ENCODE measurements at regions not wholly inside any gene's neighbourhood (a gene's known extent, or its start where the extent isn't known, plus 50 kb on each side); places are given as distances from the start of the nearest gene placed in this dataset.
"Not testable (repeated sequence)": the region's sequence is repeated elsewhere in the genome, so short reads cannot be mapped to it uniquely, and the experiment has no call there.

GRCh38 chr10:64635906-64636305 lies 1114.7 kb downstream of the REEP3 start:
- no peak for DNase-seq

GRCh38 chr10:64636461-64636860 lies 1115.3 kb downstream of the REEP3 start:
- DNase-seq: no peak

- no peak for DNase-seq
Measured at GRCh38 chr10:64637939-64638338, 1116.7 kb downstream of the REEP3 start.

- peak; percentile 59 for DNase-seq
Measured at GRCh38 chr10:64648915-64649314, 1127.7 kb downstream of the REEP3 start.

GRCh38 chr10:64658528-64658927 lies 1137.3 kb downstream of the REEP3 start:
- no peak for DNase-seq

- no peak for DNase-seq
Measured at GRCh38 chr10:64659311-64659710, 1138.1 kb downstream of the REEP3 start.

- no peak for DNase-seq
Measured at GRCh38 chr10:64682043-64682442, 1160.8 kb downstream of the REEP3 start.

GRCh38 chr10:64690194-64690593 lies 1169.0 kb downstream of the REEP3 start:
- DNase-seq: no peak

- no peak for DNase-seq
Measured at GRCh38 chr10:64699244-64699643, 1178.0 kb downstream of the REEP3 start.

GRCh38 chr10:64702086-64702485 lies 1180.9 kb downstream of the REEP3 start:
- DNase-seq: not testable (repeated sequence)

- DNase-seq: no peak
Measured at GRCh38 chr10:64708884-64709681, 1187.9 kb downstream of the REEP3 start.

GRCh38 chr10:64726466-64726865 lies 1205.3 kb downstream of the REEP3 start:
- DNase-seq: no peak

- DNase-seq: no peak
Measured at GRCh38 chr10:64731016-64731415, 1209.8 kb downstream of the REEP3 start.

- no peak for DNase-seq
Measured at GRCh38 chr10:64732372-64732957, 1211.3 kb downstream of the REEP3 start.

- DNase-seq: no peak
Measured at GRCh38 chr10:64733980-64734379, 1212.8 kb downstream of the REEP3 start.

GRCh38 chr10:64738462-64738861 lies 1217.3 kb downstream of the REEP3 start:
- DNase-seq: no peak

- DNase-seq: no peak
Measured at GRCh38 chr10:64745565-64745964, 1224.4 kb downstream of the REEP3 start.

- DNase-seq: no peak
Measured at GRCh38 chr10:64750672-64751071, 1229.5 kb downstream of the REEP3 start.

GRCh38 chr10:64753516-64753915 lies 1232.3 kb downstream of the REEP3 start:
- no peak for DNase-seq

GRCh38 chr10:64760371-64760770 lies 1239.2 kb downstream of the REEP3 start:
- no peak for DNase-seq

- no peak for DNase-seq
Measured at GRCh38 chr10:64762861-64763260, 1241.7 kb downstream of the REEP3 start.

GRCh38 chr10:64765498-64765897 lies 1244.3 kb downstream of the REEP3 start:
- no peak for DNase-seq

- DNase-seq: no peak
Measured at GRCh38 chr10:64771253-64772050, 1250.3 kb downstream of the REEP3 start.

GRCh38 chr10:64773357-64773756 lies 1252.2 kb downstream of the REEP3 start:
- no peak for DNase-seq

All from suppressor macrophage treated with lipopolysaccharide for 4 hours (primary cell).